ENCODE measurements at regions not wholly inside any gene's neighbourhood (a gene's known extent, or its start where the extent isn't known, plus 50 kb on each side); places are given as distances from the start of the nearest gene placed in this dataset.

DNA sequence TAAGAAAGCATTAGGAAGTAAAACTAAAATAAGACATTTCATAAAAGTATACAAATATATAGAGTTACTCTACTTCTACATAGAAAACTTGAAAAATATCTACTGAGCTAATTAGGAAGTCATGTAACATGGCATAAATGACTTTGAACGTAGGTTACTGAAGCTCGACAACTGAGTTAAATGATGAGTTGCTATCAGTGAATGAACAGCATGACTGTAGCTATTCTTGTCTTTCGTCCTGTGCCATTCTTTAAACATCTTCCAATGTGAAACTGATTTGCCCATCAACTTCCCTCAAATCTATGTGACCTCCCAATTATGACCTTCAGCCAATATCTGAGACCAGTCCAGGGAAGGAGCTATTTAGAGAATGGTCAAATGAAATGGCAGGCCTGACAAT is 113.5 kb upstream of the NEBL start:
- Mint-ChIP-seq H3K4me1 (ENCODE audit: insufficient read depth, unreplicated experiment) (peaks cover 8% of the 10 kb centered on the region), H3K27ac (ENCODE audit: low read depth, unreplicated experiment) (peak overlapping the region; percentile 12), H3K27me3 (ENCODE audit: insufficient read depth, unreplicated experiment) (no peaks in the 10 kb centered on the region), H3K4me3 (ENCODE audit: unreplicated experiment) (no peak overlapping the region), H3K9me3 (ENCODE audit: unreplicated experiment) (peaks cover 7% of the 10 kb centered on the region), H3K36me3 (ENCODE audit: insufficient read depth, unreplicated experiment) (peaks cover 14% of the 10 kb centered on the region)
- BruUV-seq (replicated peaks): no TSS peak
- CTCF ChIA-PET: interaction anchor here (0.5 kb wide), 1 partner anchor 9 kb away, joined by 4 read pairs; no protein-coding TSS in a partner anchor
- TF ChIP-seq, protein P1, sequence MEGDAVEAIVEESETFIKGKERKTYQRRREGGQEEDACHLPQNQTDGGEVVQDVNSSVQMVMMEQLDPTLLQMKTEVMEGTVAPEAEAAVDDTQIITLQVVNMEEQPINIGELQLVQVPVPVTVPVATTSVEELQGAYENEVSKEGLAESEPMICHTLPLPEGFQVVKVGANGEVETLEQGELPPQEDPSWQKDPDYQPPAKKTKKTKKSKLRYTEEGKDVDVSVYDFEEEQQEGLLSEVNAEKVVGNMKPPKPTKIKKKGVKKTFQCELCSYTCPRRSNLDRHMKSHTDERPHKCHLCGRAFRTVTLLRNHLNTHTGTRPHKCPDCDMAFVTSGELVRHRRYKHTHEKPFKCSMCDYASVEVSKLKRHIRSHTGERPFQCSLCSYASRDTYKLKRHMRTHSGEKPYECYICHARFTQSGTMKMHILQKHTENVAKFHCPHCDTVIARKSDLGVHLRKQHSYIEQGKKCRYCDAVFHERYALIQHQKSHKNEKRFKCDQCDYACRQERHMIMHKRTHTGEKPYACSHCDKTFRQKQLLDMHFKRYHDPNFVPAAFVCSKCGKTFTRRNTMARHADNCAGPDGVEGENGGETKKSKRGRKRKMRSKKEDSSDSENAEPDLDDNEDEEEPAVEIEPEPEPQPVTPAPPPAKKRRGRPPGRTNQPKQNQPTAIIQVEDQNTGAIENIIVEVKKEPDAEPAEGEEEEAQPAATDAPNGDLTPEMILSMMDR (IDR thresholded peaks at IDR 0.05; ENCODE audit: unreplicated experiment): no peak
- POLR2A ChIA-PET: no interaction called here
- intact Hi-C loops (cut with micrococcal nuclease): no loop called here
- DNase-seq (ENCODE audit: unreplicated experiment): no peak

DNA sequence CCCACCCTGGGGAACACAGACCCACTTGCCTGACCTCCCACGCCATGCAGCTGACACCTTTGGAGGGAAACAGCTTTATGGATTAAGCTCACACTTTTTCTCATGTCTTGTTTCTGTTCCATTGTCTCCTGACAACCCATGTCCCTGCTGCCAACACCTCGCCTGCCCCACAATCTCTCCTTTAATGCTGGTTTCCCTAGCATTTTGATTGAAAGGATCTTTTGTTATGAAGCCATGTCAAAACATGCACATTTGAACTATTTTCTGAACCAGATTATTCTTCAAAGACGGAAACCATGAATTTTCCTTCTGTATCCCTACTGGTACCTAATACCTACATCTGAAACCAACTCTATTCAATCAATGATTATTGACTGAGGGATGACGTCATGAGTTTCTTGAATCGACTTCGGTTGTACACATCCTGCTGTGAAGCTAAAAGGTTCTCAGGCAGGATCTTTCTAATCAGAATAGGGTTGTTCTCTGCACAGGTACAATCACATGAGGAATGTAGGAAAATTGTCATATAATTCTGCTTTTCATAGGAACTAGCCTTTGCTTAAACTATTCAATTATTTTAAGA is 106.2 kb upstream of the NEBL start:
- intact Hi-C loops (cut with micrococcal nuclease): no loop called here
- Mint-ChIP-seq H3K4me3 (ENCODE audit: unreplicated experiment) (no peak overlapping the region), H3K27me3 (ENCODE audit: insufficient read depth, unreplicated experiment) (no peaks in the 10 kb centered on the region), H3K27ac (ENCODE audit: low read depth, unreplicated experiment) (peak overlapping the region; percentile 87), H3K9me3 (ENCODE audit: unreplicated experiment) (no peaks in the 10 kb centered on the region), H3K4me1 (ENCODE audit: insufficient read depth, unreplicated experiment) (peaks cover 41% of the 10 kb centered on the region), H3K36me3 (ENCODE audit: insufficient read depth, unreplicated experiment) (peaks cover 13% of the 10 kb centered on the region)
- TF ChIP-seq, protein P1 (IDR thresholded peaks at IDR 0.05; ENCODE audit: unreplicated experiment): no peak
- ChIA-PET POLR2A (interaction anchor here (0.6 to 1.0 kb wide), 6 partner anchors 9 to 148 kb away, joined by 3 to 5 read pairs (median 3); no protein-coding TSS in a partner anchor), CTCF (interaction anchor here (0.6 to 0.7 kb wide), 4 partner anchors 28 to 515 kb away, joined by 3 to 4 read pairs (median 4); no protein-coding TSS in a partner anchor)
- BruUV-seq (replicated peaks): no TSS peak
- DNase-seq (ENCODE audit: unreplicated experiment): no peak

- TSS peak; percentile 86 for BruUV-seq (replicated peaks)
- ChIA-PET POLR2A (interaction anchor here (0.6 to 1.9 kb wide), 5 partner anchors 12 to 117 kb away, joined by 3 to 13 read pairs (median 4); no protein-coding TSS in a partner anchor), CTCF (interaction anchor here (0.6 kb wide), 2 partner anchors 516 to 592 kb away, joined by 3 to 4 read pairs; no protein-coding TSS in a partner anchor)
- H3K27ac Mint-ChIP-seq (ENCODE audit: low read depth, unreplicated experiment): peak overlapping the region; percentile 87
- TF ChIP-seq, protein P1 (IDR thresholded peaks at IDR 0.05; ENCODE audit: unreplicated experiment): no peak
- no peaks in the 10 kb centered on the region for H3K27me3 Mint-ChIP-seq (ENCODE audit: insufficient read depth, unreplicated experiment)
- H3K36me3 Mint-ChIP-seq (ENCODE audit: insufficient read depth, unreplicated experiment): peaks cover 13% of the 10 kb centered on the region
- no peaks in the 10 kb centered on the region for H3K9me3 Mint-ChIP-seq (ENCODE audit: unreplicated experiment)
- H3K4me3 Mint-ChIP-seq (ENCODE audit: unreplicated experiment): peak overlapping the region; percentile 57
- peak; percentile 88 for DNase-seq (ENCODE audit: unreplicated experiment)
- intact Hi-C loops (cut with micrococcal nuclease): no loop called here
- peaks cover 40% of the 10 kb centered on the region for H3K4me1 Mint-ChIP-seq (ENCODE audit: insufficient read depth, unreplicated experiment)
These were observed 105.2 kb upstream of the NEBL start for GRCh38 chr10:21002091-21002878.

DNA sequence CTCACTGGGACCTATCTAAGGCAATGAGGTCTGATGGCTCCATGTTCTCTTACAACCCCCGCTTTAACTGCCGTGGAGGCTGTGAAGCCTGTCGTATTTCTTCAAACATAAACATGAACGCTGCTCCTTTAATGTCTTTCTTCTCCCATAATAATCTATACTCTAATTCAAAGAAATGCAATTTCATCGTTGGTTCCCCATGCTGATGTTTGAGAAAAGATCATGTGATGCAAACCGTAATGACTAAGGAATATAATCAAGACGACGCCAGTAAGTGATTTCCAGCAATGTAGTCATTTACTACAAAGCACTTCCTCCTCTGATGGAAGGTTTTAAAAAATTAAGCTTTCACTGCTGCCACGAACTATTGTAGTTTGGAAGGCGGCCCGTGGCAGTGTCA is 102.6 kb upstream of the NEBL start:
- Mint-ChIP-seq H3K9me3 (ENCODE audit: unreplicated experiment) (no peaks in the 10 kb centered on the region), H3K27ac (ENCODE audit: low read depth, unreplicated experiment) (no peak overlapping the region), H3K27me3 (ENCODE audit: insufficient read depth, unreplicated experiment) (no peaks in the 10 kb centered on the region), H3K36me3 (ENCODE audit: insufficient read depth, unreplicated experiment) (peaks cover 6% of the 10 kb centered on the region), H3K4me1 (ENCODE audit: insufficient read depth, unreplicated experiment) (peaks cover 39% of the 10 kb centered on the region), H3K4me3 (ENCODE audit: unreplicated experiment) (no peak overlapping the region)
- DNase-seq (ENCODE audit: unreplicated experiment): no peak
- ChIA-PET POLR2A (no interaction called here), CTCF (interaction anchor here (0.9 kb wide), 2 partner anchors 27 to 69 kb away, joined by 3 to 5 read pairs; no protein-coding TSS in a partner anchor)
- intact Hi-C loops (cut with micrococcal nuclease): no loop called here
- TF ChIP-seq, protein P1 (IDR thresholded peaks at IDR 0.05; ENCODE audit: unreplicated experiment): no peak
- no TSS peak for BruUV-seq (replicated peaks)

Measured in MCF 10A (cell line).